ENCODE measurements at regions not wholly inside any gene's neighbourhood (a gene's known extent, or its start where the extent isn't known, plus 50 kb on each side); places are given as distances from the start of the nearest gene placed in this dataset.

DNA sequence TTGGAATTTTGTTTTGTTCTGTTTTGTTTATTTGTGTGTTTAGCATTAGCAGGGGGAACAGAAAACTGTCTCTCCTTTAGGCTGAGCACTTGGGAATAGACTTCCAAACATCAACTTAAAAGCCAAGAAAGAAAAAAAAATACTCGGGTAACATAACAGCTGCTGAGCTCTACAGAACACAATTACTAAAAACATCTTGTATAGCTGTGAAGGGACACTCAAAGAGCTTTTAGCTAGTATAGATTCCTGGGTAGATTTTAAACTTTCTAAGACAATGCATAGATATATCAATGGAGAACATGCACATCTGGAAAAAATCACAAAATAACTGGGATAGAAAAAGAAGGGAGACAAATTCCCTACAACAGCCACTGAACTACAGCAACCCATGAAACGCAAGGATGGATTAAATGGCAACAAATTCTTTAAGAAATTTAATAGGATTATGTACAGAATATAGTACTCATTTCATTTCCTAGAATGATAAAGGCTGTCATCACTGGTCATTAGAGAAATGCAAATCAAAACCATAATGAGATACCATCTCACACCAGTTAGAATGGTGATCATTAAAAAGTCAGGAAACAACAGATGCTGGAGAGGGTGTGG, 174.3 kb upstream of the KRR1 start:
- no peak for TF ChIP-seq CTCF (IDR thresholded peaks at IDR 0.05)
- no peak for TF ChIP-seq POLR2AphosphoS5 (IDR thresholded peaks at IDR 0.05)

All from breast epithelium (tissue), 3 donors.